ENCODE measurements at regions not wholly inside any gene's neighbourhood (a gene's known extent, or its start where the extent isn't known, plus 50 kb on each side); places are given as distances from the start of the nearest gene placed in this dataset.

DNA sequence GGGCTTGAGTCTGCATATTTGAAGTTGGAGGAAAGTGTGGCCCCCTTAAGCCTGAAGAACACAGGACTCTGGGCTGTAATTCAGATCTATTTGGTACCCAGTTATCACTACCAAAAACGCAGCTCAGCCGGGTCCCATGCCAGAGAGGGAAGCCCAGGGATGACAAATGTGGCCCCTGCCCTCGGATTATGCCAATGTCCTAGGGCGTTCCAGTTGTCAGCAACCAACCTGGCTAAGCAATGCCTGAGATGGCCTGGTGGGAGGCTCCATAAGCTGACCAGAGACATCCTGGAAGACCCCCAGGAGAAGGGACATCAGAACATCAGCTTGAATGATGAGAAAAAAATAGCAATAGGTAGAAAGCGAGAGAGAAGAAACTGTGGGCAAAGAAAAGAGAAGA lies 79.6 kb upstream of the UQCRFS1 start:
- no peak for DNase-seq (ENCODE audit: low read depth)

DNA sequence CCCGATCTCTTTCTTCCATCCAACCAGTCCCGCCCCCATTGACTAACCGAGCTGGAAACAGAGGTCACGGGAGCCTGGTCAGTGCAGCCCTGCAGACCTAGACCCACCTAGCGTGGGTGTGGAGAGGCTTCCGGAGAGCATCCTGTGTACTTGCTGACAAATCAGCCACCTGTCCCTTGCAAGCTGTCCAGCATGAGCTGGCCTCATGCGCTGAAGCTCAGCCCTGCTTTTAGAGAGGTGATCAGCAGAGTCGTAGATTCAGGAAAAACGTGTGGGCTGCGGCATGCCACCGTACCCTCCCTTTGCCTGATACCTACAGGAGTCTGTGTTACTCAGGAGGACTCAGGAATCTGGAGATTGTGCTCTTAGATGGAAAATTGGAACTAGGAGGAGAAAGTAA lies 80.3 kb upstream of the UQCRFS1 start:
- DNase-seq (ENCODE audit: low read depth), result no peak

GRCh38 chr19:29293736-29294342 lies 80.9 kb upstream of the UQCRFS1 start:
- peak; percentile 56 for DNase-seq (ENCODE audit: low read depth)

- peak; percentile 82 for DNase-seq (ENCODE audit: low read depth)
Observed at GRCh38 chr19:29294343-29294811, 81.4 kb upstream of the UQCRFS1 start.

DNA sequence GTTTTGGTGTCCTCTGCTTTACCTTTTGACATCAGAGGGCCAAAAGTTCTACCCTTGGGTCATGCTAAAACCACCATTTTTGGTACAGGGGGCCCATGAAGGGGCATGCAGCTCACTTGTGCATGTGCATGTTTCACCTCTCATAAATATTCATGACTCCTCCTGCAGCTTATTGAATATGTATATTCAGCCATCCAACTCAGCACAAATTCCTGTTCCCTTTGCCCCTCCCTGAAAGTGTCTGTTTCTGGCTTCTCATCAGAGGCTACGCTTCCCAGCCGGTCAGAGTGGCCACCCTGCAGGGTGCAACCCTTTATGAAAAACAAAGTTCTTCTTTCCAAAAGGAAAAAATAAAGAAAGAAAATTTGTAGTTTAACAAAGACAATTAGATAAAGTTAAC lies 82.3 kb upstream of the UQCRFS1 start:
- DNase-seq (ENCODE audit: low read depth), result no peak

DNA sequence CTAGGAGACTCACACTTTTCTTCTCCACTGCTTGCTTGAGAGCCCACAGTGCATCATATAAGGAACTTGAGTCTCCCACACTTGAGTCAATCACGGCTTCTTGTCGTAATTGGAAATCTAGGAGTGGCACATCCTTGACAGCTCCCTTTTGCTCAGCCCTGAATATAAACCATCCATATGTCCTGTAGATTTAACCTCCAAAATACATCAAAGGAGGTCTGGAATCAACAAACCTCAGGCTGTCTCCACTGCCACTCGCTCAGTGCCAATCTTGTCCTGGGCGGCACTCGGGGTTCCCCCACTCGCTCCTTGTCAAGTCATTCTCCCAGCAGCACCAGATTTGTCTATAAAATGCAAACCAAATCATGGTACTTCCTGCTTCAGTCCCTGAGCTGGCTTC lies 84.4 kb upstream of the UQCRFS1 start:
- DNase-seq (ENCODE audit: low read depth), result no peak

- no peak for DNase-seq (ENCODE audit: low read depth)
Observed at GRCh38 chr19:29299416-29300380, 86.7 kb upstream of the UQCRFS1 start.

- peak; percentile 13 for DNase-seq (ENCODE audit: low read depth)
Observed at GRCh38 chr19:29302002-29302928, 89.3 kb upstream of the UQCRFS1 start.

GRCh38 chr19:29303069-29303718 lies 90.2 kb upstream of the UQCRFS1 start:
- DNase-seq (ENCODE audit: low read depth), result peak; percentile 33

DNA sequence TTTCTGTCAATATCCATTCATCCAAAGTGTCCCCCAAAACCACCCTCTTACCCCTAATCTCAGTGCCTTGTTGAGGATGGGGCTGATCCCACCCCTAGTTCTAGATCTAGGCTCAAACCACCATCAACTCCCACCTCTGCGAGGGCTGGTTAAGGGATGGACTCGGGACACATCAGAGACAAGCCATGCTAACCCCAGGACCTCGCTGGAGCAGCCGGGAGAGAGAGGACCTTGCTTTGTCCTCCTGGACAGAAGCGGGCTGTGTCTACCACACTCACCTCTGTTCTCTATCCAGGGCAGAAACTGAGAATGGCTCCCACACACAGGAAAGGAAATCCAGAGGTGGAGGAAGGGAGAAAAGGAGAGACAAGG lies 90.8 kb upstream of the UQCRFS1 start:
- DNase-seq (ENCODE audit: low read depth), result no peak

DNA sequence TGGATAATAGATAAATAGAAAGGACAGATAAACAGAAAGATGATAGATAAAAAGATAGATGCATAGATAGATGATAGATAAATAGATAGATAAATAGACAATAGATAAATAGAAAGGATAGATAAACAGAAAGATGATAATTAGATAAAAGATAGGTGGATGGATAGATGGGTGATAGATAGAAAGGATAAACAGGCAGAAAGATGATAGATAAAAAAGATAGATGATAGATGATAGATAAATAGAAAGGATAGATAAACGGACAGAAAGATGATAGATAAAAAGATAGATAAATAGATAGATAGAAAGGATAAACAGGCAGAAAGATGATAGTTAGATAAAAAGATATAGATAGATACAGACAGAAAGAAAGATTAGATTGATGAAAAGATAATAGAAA lies 92.3 kb upstream of the UQCRFS1 start:
- DNase-seq (ENCODE audit: low read depth), result no peak

GRCh38 chr19:29308977-29309590 lies 96.1 kb upstream of the UQCRFS1 start:
- no peak for DNase-seq (ENCODE audit: low read depth)

GRCh38 chr19:29309637-29310036 lies 96.7 kb upstream of the UQCRFS1 start:
- no peak for DNase-seq (ENCODE audit: low read depth)

DNA sequence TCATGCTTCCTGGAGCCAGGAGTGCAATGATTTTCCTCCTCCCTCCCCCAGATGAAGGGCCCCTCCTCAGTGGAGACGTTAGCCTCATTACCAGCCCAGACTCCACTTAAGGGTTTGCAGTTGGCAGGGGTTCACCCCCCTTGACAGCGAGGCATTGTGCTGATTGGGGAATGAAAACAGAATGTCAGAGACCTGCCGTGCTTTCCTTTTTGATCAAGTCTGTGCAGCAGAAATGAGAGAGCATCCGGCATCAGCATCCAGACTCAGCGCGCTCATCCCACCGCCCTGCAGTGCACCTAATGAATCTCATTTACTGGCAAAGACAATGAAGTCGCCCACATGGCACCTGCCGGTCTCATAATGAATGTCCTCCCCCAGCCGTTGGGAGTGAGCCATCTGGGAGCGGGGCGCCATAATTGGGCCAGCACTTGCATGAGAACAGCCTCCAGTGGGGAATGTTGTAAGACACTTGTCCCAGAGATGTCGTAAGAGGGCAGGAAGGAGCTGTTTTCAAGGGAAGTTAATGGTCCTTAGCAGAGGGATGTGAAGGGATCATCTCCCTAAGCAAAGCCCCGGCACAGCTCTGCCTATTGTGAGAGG lies 98.3 kb upstream of the UQCRFS1 start:
- DNase-seq (ENCODE audit: low read depth), result no peak

GRCh38 chr19:29315556-29316190 lies 102.7 kb upstream of the UQCRFS1 start:
- no peak for DNase-seq (ENCODE audit: low read depth)

DNA sequence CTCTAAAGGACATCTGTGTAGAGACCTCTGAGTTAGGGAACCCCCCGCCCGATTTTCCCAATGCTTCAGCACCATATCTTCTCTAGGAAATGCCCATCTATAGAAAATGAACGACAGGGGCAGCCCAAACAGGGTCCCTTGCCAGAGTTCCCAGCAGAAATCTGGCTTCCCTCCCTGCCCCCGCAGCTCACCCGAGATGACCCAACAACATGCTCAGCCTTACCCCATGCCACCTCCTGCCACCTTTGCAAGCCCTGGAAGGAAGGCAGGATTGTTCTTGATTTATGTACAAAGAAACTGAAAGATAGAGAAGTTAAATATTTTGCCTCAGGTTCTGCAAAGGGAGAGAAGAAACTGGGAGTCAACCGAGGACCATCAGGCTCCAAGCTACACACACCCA lies 105.6 kb upstream of the UQCRFS1 start:
- DNase-seq (ENCODE audit: low read depth), result no peak

DNA sequence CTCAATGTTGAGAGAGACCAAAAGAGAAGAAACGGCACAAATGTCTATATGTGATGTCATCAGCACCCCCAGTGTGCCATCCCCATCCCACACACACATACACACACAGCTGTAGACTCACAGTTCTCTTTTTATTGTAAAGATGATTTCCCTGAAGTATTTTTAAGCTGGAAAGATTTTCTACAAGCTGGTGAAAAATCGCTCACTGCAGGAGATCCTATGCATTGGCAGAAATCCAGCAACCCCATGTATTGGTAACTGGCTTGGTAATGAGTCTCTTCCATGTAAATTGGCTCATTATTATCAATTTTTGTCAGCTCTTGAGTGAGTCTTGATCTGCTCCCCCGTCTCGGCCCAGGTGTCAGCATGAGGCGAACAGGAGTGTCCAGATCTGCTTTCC lies 107.1 kb upstream of the UQCRFS1 start:
- no peak for DNase-seq (ENCODE audit: low read depth)

GRCh38 chr19:29320618-29321017 lies 107.7 kb upstream of the UQCRFS1 start:
- no peak for DNase-seq (ENCODE audit: low read depth)

GRCh38 chr19:29321116-29321515 lies 108.2 kb upstream of the UQCRFS1 start:
- DNase-seq (ENCODE audit: low read depth), result no peak

- DNase-seq (ENCODE audit: low read depth), result no peak
Observed at GRCh38 chr19:29323021-29323430, 110.1 kb upstream of the UQCRFS1 start.
